SK-N-MC (cell line): ENCODE measurements at regions not wholly inside any gene's neighbourhood (a gene's known extent, or its start where the extent isn't known, plus 50 kb on each side); places are given as distances from the start of the nearest gene placed in this dataset.

Experiments
- EZH2 ChIP-seq: fragments of 200-600 bp; sonication (generic); IDR thresholded peaks from one replicate; pipeline ENCODE4 v1.6.1; 2017; ENCODE audit warnings: antibody characterized with exemption
- POLR2AphosphoS5 ChIP-seq: IDR thresholded peaks from 2 replicates; pipeline ENCODE4 v1.6.1; 2012; ENCODE audit warnings: mild to moderate bottlenecking, low read depth, low read length, borderline replicate concordance

DNA sequence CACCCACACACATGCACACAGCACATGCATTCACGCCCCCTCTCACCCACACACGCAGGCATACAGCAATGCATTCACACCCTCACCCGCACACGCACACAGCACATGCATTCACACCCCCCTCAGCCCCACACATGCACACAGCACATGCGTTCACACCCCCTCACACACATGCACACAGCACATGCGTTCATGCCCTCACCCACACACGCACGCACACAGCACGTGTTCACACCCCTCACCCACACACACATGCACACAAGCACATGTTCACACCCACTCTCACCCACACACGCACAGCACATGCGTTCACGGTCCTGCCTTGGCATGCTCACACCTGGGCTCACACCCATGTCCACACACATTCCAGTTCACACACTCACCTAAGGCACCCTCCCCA is 64.2 kb downstream of the ENGASE start:
- no peak for TF ChIP-seq EZH2
- TF ChIP-seq POLR2AphosphoS5: no peak
